Muscle layer of duodenum (tissue), 2 donors: ENCODE measurements at regions not wholly inside any gene's neighbourhood (a gene's known extent, or its start where the extent isn't known, plus 50 kb on each side); places are given as distances from the start of the nearest gene placed in this dataset.

Experiments used
- H3K27ac ChIP-seq: one replicate; pipeline ENCODE4 v1.7.0; 2013; ENCODE audit warnings: mild to moderate bottlenecking, low read length
- H3K27me3 ChIP-seq: one replicate; pipeline ENCODE4 v1.7.0; 2013; ENCODE audit warnings: low read depth, mild to moderate bottlenecking, control low read depth, low read length
- H3K36me3 ChIP-seq, 2 donors: one replicate each; pipeline ENCODE4 v1.7.0; 2013; ENCODE audit warnings: low read length in 2 of 2, control low read depth in 1 of 2, mild to moderate bottlenecking in 1 of 2; ENCODE audit not compliant: insufficient read depth in 2 of 2, control insufficient read depth in 1 of 2
- H3K4me1 ChIP-seq, 2 donors: one replicate each; pipeline ENCODE4 v1.7.0; 2013; ENCODE audit warnings: low read length in 2 of 2, mild to moderate bottlenecking in 2 of 2, control low read depth in 1 of 2, moderate library complexity in 1 of 2; ENCODE audit not compliant: insufficient read depth in 2 of 2, control insufficient read depth in 1 of 2
- H3K4me3 ChIP-seq, 2 donors: one replicate each; pipeline ENCODE4 v1.7.0; 2013; ENCODE audit warnings: low read length in 2 of 2, low read depth in 1 of 2, mild to moderate bottlenecking in 1 of 2
- H3K9me3 ChIP-seq, 2 donors: one replicate each; pipeline ENCODE4 v1.7.0; 2013; ENCODE audit warnings: low read length in 2 of 2, control low read depth in 1 of 2, mild to moderate bottlenecking in 1 of 2; ENCODE audit not compliant: control insufficient read depth in 1 of 2
- donor health status: healthy.

- H3K9me3 ChIP-seq, result no peaks in the 10 kb centered on the region
- H3K4me3 ChIP-seq, result no peak overlapping the region
- H3K27ac ChIP-seq, result no peak overlapping the region
- no peaks in the 10 kb centered on the region for H3K4me1 ChIP-seq
- H3K27me3 ChIP-seq, result no peaks in the 10 kb centered on the region
- no peaks in the 10 kb centered on the region for H3K36me3 ChIP-seq
Measured at GRCh38 chr7:9856668-9857067, 1117.0 kb upstream of the PHF14 start.

- H3K27me3 ChIP-seq, result no peaks in the 10 kb centered on the region
- no peaks in the 10 kb centered on the region for H3K36me3 ChIP-seq
- no peak overlapping the region for H3K27ac ChIP-seq
- no peaks in the 10 kb centered on the region for H3K4me1 ChIP-seq
- no peak overlapping the region for H3K4me3 ChIP-seq
- no peaks in the 10 kb centered on the region for H3K9me3 ChIP-seq
Measured at GRCh38 chr7:9863545-9863944, 1110.1 kb upstream of the PHF14 start.

DNA sequence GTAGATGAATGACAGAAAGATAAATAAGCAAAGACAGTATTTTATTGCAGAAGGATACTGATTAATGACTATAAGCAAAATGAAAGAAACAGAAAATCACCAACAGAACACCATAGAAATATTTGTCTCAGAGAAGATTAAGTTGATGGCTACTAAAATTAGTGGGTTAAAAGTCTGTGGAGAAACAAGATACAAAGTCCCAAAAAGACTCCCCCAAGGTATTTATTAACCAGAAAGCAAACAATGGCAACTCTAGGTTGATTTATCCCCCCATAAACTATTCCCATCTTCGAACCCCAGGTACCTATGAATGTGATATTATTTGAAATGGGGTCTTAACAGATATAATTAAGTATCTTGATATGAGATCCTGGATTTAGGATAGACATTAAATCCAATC is 1104.5 kb upstream of the PHF14 start:
- Histone ChIP-seq H3K9me3 (no peaks in the 10 kb centered on the region), H3K4me1 (no peaks in the 10 kb centered on the region), H3K27ac (no peak overlapping the region), H3K4me3 (no peak overlapping the region), H3K27me3 (no peaks in the 10 kb centered on the region), H3K36me3 (no peaks in the 10 kb centered on the region)

DNA sequence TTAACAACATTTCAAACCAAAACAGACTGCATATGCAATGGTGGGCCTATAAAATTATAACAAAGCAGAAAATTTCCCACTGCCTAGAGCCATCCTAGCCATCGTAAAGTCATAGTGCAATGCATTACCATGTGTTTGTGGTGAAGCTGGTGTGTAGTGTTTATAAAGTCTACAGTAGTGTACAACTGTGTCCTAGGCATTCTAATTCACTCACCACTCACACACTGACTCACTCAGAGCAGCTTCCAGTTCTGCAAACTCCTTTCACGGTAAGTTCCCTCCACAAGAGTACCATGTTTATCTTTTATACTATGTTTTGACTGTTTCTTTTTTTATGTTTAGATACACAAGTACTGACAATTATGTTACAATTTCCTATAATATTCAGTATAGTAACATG is 1104.1 kb upstream of the PHF14 start:
- Histone ChIP-seq H3K27me3 (no peaks in the 10 kb centered on the region), H3K9me3 (no peaks in the 10 kb centered on the region), H3K4me3 (no peak overlapping the region), H3K4me1 (no peaks in the 10 kb centered on the region), H3K36me3 (no peaks in the 10 kb centered on the region), H3K27ac (no peak overlapping the region)

GRCh38 chr7:9870674-9871073 is 1103.0 kb upstream of the PHF14 start:
- Histone ChIP-seq H3K27me3 (no peaks in the 10 kb centered on the region), H3K4me1 (no peaks in the 10 kb centered on the region), H3K9me3 (no peaks in the 10 kb centered on the region), H3K4me3 (no peak overlapping the region), H3K36me3 (no peaks in the 10 kb centered on the region), H3K27ac (no peak overlapping the region)

GRCh38 chr7:9874182-9874581 is 1099.5 kb upstream of the PHF14 start:
- Histone ChIP-seq H3K27ac (no peak overlapping the region), H3K4me3 (no peak overlapping the region), H3K4me1 (no peaks in the 10 kb centered on the region), H3K9me3 (no peaks in the 10 kb centered on the region), H3K27me3 (no peaks in the 10 kb centered on the region), H3K36me3 (no peaks in the 10 kb centered on the region)

- no peaks in the 10 kb centered on the region for H3K9me3 ChIP-seq
- no peak overlapping the region for H3K4me3 ChIP-seq
- no peak overlapping the region for H3K27ac ChIP-seq
- no peaks in the 10 kb centered on the region for H3K27me3 ChIP-seq
- no peaks in the 10 kb centered on the region for H3K4me1 ChIP-seq
- no peaks in the 10 kb centered on the region for H3K36me3 ChIP-seq
Measured at GRCh38 chr7:9876053-9876452, 1097.6 kb upstream of the PHF14 start.

DNA sequence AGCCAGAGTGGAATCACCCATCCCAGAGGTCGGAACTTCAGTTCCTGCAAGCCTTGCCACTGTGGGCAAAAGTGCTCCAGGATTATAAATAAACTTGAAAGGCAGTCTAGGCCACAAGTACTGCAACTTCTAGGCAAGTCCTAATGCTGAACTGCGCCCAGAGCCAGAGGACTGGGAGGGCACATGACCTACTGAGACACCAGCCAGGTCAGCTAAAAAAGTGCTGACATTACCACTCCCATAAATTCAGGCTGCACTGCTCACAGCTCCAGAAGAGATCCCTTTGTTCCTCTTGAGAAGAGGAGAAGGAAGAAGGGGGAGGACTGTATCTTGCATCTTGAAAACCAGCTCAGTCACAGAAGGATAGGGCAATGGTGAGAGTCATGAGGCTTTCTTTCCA is 1084.1 kb upstream of the PHF14 start:
- H3K27ac ChIP-seq, result no peak overlapping the region
- H3K4me1 ChIP-seq, result no peaks in the 10 kb centered on the region
- H3K36me3 ChIP-seq, result no peaks in the 10 kb centered on the region
- peaks cover 0 to 2% of the 10 kb centered on the region in 2 donors for H3K9me3 ChIP-seq
- no peak overlapping the region for H3K4me3 ChIP-seq
- H3K27me3 ChIP-seq, result no peaks in the 10 kb centered on the region

GRCh38 chr7:9890092-9890491 is 1083.6 kb upstream of the PHF14 start:
- Histone ChIP-seq H3K4me3 (no peak overlapping the region), H3K9me3 (peaks cover 0 to 2% of the 10 kb centered on the region in 2 donors), H3K4me1 (no peaks in the 10 kb centered on the region), H3K27ac (no peak overlapping the region), H3K27me3 (no peaks in the 10 kb centered on the region), H3K36me3 (no peaks in the 10 kb centered on the region)

- Histone ChIP-seq H3K36me3 (no peaks in the 10 kb centered on the region), H3K4me1 (no peaks in the 10 kb centered on the region), H3K27ac (no peak overlapping the region), H3K9me3 (peaks cover 0 to 2% of the 10 kb centered on the region in 2 donors), H3K4me3 (no peak overlapping the region), H3K27me3 (no peaks in the 10 kb centered on the region)
Measured at GRCh38 chr7:9891056-9891455, 1082.6 kb upstream of the PHF14 start.

- Histone ChIP-seq H3K9me3 (no peaks in the 10 kb centered on the region), H3K4me1 (no peaks in the 10 kb centered on the region), H3K27me3 (no peaks in the 10 kb centered on the region), H3K27ac (no peak overlapping the region), H3K4me3 (no peak overlapping the region), H3K36me3 (no peaks in the 10 kb centered on the region)
Measured at GRCh38 chr7:9900339-9900738, 1073.3 kb upstream of the PHF14 start.

DNA sequence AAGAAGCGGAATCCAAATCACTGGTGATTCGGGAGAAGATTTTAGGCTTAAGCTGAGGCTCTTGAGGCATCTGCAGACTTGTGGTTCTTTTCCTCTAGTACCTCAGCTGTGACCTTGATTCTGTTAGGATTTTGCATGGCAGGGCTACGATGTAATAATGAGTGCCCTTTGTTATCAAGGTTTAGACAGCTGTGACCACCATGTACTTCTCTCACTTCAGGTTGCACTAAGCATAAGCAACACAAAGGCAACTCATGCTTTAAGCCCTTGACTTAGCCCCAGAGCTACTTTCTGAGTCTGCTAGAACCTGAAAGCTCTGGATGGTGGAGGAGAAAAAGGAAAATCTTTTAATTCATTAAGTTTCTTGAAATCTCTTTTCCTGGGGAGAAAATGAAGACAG is 1052.3 kb upstream of the PHF14 start:
- no peaks in the 10 kb centered on the region for H3K9me3 ChIP-seq
- no peak overlapping the region for H3K27ac ChIP-seq
- no peak overlapping the region for H3K4me3 ChIP-seq
- no peaks in the 10 kb centered on the region for H3K4me1 ChIP-seq
- H3K27me3 ChIP-seq, result no peaks in the 10 kb centered on the region
- no peaks in the 10 kb centered on the region for H3K36me3 ChIP-seq
